HG02884 (cell line): ENCODE measurements at regions not wholly inside any gene's neighbourhood (a gene's known extent, or its start where the extent isn't known, plus 50 kb on each side); places are given as distances from the start of the nearest gene placed in this dataset.
"Not testable (repeated sequence)": the region's sequence is repeated elsewhere in the genome, so short reads cannot be mapped to it uniquely, and the experiment has no call there.

Experiments used
- ATAC-seq: cut with Tn5 transposase; IDR thresholded peaks from one replicate; pipeline ENCODE4 v1.9.1; 2021; ENCODE audit warnings: mild to moderate bottlenecking, moderate library complexity; ENCODE audit not compliant: unreplicated experiment

DNA sequence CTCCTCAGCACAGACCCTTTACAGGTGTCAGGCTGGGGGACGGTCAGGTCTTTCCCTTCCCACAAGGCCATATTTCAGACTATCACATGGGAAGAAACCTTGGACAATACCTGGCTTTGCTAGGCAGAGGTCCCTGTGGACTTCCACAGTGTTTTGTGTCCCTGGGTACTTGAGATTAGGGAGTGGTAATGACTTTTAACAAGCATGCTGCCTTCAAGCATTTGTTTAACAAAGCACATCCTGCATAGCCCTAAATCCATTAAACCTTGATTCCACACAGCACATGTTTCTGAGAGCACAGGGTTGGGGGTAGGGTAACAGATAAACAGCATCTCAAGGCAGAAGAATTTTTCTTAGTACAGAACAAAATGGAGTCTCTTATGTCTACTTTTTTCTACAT lies 451.2 kb downstream of the PLOD2 start:
- not testable (repeated sequence) for ATAC-seq

DNA sequence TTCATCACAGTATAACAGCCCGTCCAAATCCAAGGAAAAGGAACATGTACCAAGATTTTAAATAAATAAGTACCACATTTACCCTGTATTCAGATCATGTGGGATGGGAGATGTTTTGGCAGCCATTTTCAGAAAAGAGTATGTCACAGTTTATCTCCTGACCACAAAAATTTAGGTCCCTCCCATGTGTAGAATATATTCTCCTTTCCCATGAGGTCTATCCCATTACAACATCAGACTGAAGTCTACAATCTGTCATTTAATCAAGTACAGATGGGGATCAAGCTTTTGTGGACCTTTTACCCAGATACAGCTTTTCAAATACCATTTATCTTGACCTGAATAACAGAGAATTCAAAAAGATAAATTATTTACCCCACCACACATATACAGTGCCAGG lies 444.5 kb downstream of the PLOD2 start:
- no peak for ATAC-seq

DNA sequence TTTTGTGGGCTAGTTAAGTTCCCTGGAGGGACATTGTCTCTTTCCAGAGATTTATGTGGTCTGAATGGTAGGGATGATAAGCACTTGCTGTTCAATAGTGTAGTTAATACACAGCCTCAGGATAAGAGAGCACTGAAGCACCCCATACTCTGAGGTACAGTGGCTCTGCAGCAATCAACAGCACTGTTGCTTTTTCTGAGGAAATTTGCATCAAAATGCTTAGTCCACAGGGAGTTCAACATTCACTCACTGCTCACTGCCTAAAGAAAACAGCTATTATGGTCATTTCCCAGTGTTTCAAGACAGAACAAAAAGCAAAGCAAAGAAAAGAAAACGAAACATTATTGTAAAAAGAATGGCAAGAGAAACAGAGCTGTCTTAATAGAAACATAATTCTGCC lies 441.9 kb downstream of the PLOD2 start:
- ATAC-seq: no peak

DNA sequence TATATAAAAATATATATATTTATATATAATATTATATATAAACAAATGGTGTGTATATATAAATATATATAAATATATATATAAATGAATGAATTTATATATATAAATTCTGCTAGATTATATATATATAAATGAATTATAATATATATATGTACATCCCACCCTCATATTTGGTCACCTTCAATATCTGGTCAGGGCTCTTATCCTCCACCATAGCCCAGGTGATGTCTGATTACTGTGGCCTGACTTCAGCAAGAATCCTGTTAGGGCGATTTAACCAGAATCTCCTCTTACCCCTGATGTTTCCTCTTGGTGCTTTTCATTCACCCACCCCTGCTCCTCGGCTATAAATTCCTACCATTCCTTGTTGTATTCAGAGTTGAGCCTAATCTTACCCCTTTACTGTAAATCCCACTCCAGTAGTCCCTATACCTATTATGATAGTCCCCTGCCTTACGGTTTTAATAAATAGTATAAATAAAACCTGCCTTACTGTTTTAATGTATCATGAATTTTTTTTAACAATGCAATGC lies 439.6 kb downstream of the PLOD2 start:
- no peak for ATAC-seq

DNA sequence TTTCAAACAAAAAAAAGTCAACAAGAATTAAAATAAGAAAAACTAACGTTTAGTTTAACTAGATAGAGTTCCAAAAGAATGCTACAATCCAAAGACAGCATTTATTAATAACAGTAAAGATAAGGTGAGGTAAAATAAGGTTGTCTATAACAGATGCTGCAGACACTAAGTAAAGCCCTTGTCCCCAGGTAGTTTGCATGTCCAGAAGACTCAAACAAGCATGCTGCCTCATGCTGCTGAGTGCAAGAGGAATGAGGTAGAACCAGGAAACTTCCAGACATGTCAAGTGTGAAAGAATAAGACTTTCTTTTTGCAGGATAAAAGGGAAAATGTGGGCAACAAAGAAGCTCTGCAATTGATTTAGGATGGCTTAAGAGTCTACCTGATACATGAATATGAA lies 439.2 kb downstream of the PLOD2 start:
- ATAC-seq: no peak

DNA sequence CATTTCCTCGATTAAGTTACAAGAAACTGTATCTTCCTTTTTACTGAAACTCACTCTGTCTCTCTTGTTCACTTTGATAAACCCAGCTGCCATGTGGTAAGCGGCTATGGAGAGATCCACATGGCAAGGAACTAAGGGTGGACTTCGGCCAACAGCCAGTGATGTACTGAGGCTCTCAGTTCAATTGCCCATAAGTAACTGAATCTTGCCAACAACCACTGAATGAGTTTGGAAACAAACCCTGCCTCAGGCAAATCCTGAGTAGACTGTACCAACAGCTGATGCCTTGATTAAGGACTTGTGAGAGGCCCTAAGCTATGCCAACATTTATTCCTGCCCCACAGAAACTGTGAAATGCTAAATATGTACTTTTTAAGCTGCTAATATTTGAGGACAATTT lies 433.5 kb downstream of the PLOD2 start:
- ATAC-seq: no peak

DNA sequence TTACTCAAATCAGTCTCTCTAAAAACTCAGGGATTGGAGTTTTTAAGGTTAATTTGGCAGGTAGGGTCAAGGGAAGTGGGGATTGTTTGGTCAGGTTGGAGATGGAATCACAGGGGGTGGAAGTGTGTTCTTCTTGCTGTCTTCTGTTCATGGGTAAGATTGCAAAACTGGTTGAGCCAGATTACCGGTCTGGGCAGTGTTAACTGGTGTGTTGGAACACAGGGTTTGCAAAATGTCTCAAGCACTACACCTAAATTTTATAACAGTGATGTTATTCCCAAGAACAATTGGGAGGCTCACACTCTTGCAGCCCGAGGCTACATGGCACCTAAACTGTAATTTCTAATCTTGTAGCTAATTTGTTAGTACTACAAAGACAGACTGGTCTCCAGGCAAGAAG lies 425.4 kb downstream of the PLOD2 start:
- ATAC-seq: no peak

DNA sequence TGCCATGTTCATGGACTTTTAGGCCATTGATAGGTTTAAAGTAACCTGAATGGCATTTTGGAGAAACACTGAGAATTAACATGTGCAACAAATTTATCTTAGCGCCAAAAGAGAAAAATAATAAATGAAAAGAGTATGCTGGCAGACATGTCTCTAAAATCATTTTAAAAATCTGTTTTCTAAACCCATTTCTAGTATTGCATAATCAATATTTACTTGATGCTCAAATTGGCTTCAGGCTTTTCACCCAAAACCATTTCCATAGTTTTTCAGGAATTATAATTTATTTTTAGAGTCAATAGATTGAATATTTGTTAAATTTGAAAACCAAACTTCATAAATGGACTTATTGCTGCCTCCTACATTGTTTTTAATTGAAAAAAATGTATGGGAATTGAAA lies 423.0 kb downstream of the PLOD2 start:
- no peak for ATAC-seq

DNA sequence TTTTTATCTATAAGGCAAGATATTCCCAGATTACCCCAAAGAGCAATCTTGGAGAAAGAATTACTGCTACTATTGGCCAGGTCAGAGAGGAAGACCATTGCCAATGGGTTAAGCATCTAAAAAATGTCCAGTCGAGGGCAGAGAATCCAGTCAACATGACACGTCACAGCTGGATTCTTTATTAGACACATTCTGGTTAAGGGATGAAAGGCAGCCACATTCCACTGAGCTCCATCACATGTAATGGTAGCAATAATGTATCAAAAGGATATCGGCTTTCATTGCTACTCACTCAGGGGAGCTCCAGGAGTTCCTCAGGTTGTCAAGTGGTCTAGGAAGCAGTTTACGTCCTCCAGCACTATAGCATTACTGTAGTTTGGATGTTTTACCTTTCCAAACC lies 421.1 kb downstream of the PLOD2 start:
- ATAC-seq: no peak

DNA sequence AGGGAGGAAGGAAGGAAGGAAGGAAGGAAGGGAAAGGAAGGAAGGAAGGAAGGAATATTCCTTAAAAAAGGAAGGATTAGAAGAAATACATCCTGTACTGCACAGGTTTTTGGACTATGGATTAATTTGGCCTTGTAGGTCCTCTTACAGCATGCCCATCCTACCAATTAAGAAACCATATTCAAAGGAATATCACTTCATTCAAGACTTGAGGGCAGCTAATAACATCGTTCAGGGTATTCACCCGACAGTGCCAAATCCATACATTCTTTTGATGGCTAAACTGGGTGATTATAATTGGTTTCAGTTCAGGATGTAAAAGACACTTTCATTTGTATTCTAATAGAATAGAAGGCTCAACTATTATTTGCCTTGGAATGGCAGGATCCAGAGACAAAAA lies 410.3 kb downstream of the PLOD2 start:
- ATAC-seq: no peak

DNA sequence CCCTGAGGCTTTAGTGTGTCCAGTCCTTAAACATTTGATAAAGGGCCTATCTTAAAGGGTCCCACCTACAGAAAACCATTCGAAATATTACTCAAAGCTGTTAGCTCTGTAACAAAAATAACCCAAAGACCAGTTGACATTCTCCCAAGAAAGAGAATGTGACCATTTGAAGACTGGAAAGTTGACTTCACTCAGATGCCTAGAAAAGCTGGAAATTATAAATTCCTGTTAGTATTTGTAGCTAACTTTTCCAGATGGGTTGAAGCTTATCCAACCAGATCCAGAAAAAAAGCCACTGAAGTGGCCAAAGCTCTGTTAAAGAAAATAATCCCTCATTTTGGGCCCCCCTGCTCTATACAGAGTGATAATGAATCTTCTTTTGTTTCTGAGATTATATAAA lies 408.4 kb downstream of the PLOD2 start:
- ATAC-seq: no peak

DNA sequence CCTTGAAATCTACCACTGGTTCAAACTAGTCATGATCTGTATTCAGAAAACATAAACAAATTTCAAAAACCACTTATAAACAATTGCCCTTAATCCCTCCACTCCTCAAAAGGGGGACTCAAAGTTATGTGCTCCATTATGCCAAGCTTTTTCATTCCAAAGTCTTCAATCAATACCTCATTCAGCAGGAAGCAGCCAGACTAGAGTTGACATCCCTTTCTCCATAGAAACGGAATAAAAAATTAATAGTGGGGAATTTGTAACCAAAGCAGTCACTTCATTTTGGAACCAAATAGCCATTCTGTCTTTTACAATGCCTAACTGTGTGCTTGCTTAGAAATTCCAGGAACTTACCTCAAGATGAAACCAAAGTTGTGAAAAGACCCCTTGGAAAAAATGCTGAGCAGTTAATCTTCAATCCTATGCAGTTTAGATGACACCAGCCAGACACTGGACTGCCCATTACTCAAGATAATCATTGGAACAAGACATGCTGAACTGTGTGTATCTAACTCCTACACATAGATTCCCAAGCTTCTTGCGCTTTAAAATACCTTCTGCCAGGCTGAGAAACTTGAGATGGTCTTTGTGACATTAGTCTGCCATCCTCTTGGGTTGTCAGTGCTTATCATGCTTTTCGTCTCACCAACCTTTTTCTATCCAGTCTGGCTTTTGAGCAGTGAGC lies 406.2 kb downstream of the PLOD2 start:
- ATAC-seq: no peak

DNA sequence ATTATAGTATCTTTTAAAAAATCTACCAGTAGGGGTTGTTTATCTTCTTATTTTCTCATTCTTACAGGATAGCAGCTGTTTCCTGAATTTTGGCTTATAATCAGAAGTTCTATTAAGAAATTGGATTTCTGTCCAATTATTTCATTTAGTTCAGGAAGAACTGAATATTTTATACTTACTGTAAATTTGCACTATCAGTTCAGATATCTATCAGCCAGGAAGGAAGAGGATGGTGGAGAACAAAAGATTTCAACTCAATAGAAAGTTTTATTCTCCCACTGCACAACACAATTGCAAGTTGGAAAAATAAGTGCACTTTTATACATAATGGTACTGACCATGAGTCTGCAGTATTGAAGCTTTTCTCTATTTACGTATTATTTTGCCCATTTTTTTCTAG lies 400.9 kb downstream of the PLOD2 start:
- no peak for ATAC-seq

DNA sequence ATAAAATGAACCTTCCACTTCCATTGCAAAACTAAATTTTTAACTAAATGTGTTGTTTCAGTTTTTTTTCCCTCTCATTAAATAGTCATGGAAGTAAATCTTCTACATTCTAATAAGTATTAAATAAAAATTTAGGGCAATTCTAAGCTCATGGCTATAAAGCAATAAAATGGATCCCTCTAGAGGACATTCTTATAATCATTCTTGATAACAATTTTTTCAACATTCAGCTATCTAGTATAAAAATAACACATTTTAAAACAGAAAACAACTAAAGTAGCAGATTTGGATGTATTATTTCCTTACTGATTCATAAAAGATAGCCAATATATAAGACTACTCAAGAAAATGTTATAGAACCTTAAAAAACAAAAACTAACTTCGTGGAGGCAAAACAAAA lies 393.1 kb downstream of the PLOD2 start:
- ATAC-seq: no peak

DNA sequence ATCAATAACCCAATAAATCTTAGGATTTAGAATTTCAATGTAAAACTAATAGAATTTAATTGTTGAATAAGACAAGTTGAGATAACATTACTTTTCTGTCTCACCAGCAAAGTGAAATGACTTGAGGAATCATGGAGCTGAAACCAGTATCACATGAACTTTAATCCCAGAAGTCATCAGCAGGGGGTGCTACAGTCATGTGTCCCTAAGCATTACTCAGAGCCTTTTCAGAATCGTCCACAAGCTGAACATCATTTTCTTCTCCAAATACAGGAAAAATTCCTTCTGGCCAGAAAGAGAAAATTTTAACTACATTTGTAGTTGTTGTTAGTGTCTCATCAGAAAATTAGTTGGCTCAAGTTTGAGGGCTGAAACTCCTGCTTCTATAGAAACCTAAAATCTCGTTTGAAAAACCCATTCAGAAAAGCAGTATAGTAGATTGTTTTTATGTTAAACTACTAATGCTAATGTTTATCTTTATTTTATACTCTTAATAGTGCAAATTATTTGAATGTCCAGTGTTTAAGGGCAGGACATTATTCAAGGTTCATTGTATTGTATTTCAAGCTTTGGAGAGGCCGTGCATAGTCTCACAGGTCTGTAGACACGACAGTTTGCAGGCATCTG lies 384.1 kb downstream of the PLOD2 start:
- ATAC-seq: no peak

DNA sequence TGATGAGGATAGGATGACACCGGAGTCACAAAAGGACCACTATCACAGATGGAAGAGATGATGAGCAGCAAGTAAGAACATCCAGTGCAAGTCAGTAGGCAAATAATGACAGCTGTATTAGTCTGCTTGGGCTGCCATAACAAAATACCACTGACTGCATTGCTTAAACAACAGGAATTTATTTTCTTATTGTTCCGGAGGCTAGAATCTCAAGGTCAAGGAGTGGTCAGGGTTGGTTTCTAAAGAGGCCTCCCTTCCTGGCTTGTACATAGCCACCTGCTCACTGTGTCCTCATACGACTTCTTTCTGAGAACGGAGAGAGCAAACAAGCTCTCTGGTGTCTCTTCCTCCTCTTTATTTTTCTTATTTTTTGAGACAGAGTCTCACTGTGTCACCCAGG lies 380.7 kb downstream of the PLOD2 start:
- no peak for ATAC-seq

DNA sequence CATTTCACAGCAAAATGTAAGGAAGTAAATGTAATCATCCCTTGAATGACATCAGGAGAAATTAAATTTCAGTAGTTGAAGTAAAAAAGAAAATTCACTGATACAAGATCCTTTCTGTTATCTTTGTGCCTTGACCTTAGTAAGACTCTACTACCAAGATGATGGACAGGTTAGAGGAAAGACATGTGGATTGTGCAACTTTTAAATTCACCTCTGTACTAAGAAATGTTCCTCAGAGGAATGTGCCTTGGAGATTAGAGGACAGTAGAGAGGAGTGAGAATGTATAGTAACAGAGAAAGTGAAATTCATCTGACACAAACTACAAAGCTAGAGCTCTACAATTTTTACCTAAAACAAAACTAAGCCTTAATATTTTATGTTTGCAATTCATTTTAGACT lies 375.3 kb downstream of the PLOD2 start:
- ATAC-seq: no peak

DNA sequence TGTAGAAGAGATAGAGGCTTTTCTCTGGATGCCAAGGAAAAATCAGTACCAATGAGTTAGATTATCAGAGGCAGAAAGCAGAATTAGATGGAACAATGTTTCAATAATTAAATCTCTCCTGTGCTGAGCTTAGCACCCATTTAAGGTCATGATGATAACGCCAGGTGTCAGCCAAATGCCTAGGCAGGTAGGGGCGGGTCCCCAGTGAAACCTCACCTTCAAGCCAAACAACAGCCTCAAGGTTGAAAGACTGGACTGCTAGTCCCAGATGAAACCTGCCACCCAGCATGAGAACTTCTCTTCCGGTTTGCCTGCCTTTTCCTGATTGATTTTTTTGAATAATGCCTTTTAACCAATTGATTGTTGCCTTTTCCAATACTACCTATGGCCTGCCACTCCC lies 363.0 kb downstream of the PLOD2 start:
- ATAC-seq: no peak

DNA sequence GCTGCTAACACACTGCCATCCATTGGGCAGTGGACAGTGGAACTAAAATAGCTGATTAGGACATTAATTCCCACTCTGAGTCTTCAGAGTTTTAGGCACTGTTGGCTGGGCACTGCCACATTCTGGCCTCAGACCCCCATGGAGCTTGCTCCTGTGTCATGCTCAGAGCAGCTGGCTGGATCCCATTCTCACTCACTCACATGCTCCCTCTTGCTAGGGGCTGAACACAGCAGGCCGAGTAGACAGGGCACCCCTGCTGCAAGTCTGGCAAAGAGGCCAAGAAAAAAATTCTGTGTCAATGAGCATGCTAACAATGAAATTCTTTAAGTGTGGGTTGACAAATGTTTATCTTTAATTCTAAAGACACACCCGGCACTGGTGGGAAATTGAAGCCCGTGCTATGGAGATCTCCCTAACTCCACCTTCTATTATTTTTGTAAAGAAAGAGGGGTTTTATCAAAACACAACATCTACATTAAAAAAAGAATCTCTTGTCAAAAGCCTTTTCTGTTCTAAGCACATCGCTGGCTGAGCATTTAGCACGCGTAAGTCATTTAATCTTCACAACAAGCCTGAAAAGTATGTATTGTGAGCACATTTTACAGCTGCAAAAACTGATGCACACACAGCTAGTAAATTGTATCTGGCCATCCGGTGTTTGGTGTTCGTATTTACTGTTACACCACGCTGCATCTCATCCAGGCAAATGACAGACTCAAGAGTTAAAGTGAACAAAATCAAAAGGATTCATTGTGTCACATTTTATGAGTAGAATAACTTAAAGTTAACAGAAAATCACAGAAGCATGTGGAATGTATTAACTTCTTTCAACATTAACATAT lies 362.1 kb downstream of the PLOD2 start:
- ATAC-seq: no peak

DNA sequence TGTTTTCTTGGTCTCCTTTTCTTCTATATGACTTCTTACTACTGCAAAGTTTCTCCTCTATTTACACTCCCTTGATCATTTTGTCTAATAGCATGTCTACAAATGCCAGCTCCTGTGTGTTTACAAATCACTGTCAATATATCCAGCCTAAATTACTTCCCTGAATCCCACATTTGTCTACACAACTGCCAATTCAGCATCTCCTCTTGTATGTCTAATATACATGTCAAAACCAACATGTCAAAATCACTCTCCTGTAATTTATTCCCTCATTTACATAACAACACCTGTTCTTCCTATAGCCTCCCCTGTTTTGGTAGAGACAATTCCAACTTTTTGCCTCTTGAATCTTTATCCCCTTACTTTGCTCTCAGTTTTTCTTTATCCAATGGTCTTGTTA lies 359.3 kb downstream of the PLOD2 start:
- ATAC-seq: no peak

DNA sequence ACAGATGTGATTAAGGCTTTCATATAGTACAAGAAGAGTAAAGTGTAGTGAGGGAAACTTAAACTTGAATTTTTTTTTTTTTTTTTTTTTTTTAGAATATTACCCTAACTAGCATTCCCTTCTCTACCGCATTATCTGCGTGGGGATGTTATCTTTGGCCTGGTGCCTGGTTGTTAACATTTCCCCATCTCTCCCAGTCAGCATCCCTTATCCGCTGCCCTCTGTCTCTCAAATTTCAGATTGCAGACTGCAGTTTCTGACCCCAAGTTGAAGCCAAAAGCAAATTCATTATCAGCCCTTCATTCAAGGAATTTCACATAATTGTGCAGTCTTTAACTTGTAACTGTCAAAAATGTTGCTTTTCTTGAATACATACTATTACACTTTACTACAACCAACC lies 353.0 kb downstream of the PLOD2 start:
- no peak for ATAC-seq

DNA sequence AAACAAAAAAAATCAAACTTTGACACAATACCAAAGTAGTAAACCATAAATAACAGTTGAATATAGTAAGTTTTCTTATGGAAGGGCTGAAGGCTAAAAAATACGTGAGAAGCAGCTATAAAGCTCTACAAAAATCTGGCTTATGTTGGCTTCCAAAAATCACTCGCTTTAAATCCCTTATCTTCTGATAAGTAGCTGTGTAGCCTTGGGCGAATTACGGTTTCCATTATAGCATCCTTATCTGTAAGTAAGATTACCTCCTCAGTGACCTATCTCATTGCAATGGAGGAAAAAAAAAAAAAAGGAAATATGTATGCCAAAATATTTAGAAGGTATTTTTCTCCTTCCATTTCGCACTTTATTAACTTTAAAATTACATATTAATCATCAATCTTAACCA lies 348.6 kb downstream of the PLOD2 start:
- no peak for ATAC-seq
